ENCODE measurements at regions not wholly inside any gene's neighbourhood (a gene's known extent, or its start where the extent isn't known, plus 50 kb on each side); places are given as distances from the start of the nearest gene placed in this dataset.

GRCh38 chr20:39676241-39676640 is 714.1 kb downstream of the DHX35 start:
- TF ChIP-seq EZH2phosphoT487 (IDR thresholded peaks at IDR 0.05; ENCODE audit: borderline replicate concordance, low read length), result no peak
- TF ChIP-seq CTCF (IDR thresholded peaks at IDR 0.05; ENCODE audit: low read depth, low read length, poor library complexity, severe bottlenecking), result no peak

Measured in DOHH2 (cell line).